ENCODE measurements at regions not wholly inside any gene's neighbourhood (a gene's known extent, or its start where the extent isn't known, plus 50 kb on each side); places are given as distances from the start of the nearest gene placed in this dataset.

GRCh38 chr2:216279459-216279858 lies 92.8 kb downstream of the MARCHF4 start:
- no peak overlapping the region for H3K4me3 ChIP-seq (ENCODE audit: low read depth, low read length)
- no peak overlapping the region for H2AFZ ChIP-seq (ENCODE audit: insufficient read depth, low read length, poor library complexity)
- H3K4me1 ChIP-seq (ENCODE audit: control insufficient read depth in 1 of 2, insufficient read depth in 2 of 2, low read length in 2 of 2): no peaks in the 10 kb centered on the region
- H3K27me3 ChIP-seq (ENCODE audit: insufficient read depth, low read length): no peaks in the 10 kb centered on the region
- H3K4me2 ChIP-seq (ENCODE audit: low read length): no peak overlapping the region
- no peak overlapping the region for H3K9ac ChIP-seq (ENCODE audit: low read length)
- no peak overlapping the region for H2BK12ac ChIP-seq (ENCODE audit: low read length)
- H3K36me3 ChIP-seq (ENCODE audit: control insufficient read depth in 1 of 2, insufficient read depth in 2 of 2, low read length in 2 of 2): no peaks in the 10 kb centered on the region
- no CpG with 5 or more reads among the region's 3 CpGs for WGBS (ENCODE audit: extremely low coverage, insufficient coverage, insufficient read length)
- no peak overlapping the region for H3K27ac ChIP-seq (ENCODE audit: low read depth, low read length)
- H4K8ac ChIP-seq (ENCODE audit: low read depth, low read length): no peak overlapping the region
- no peak overlapping the region for H3K23ac ChIP-seq (ENCODE audit: low read length)
- no peaks in the 10 kb centered on the region for H3K9me3 ChIP-seq (ENCODE audit: insufficient read depth, low read depth, low read length)
- no peak overlapping the region for H2BK120ac ChIP-seq (ENCODE audit: insufficient read depth, low read length, poor library complexity)
- H3K79me2 ChIP-seq (ENCODE audit: control insufficient read depth, insufficient read depth, low read length, poor library complexity): no peaks in the 10 kb centered on the region
- H4K91ac ChIP-seq (ENCODE audit: low read depth, low read length): no peak overlapping the region
- H3K4ac ChIP-seq (ENCODE audit: low read depth, low read length): no peak overlapping the region
- no peaks in the 10 kb centered on the region for H3K79me1 ChIP-seq (ENCODE audit: low read length)
- H3K18ac ChIP-seq (ENCODE audit: low read length): no peak overlapping the region
- H4K12ac ChIP-seq (ENCODE audit: low read depth, low read length): no peak overlapping the region
- no peak overlapping the region for H2BK5ac ChIP-seq (ENCODE audit: low read depth, low read length, poor library complexity)
- DNase-seq: no peak
- no peak overlapping the region for H2AK5ac ChIP-seq (ENCODE audit: low read length)
- no peak overlapping the region for H3K14ac ChIP-seq (ENCODE audit: low read length)

- no peaks in the 10 kb centered on the region for H3K9me3 ChIP-seq (ENCODE audit: insufficient read depth, low read depth, low read length)
- no peak overlapping the region for H3K9ac ChIP-seq (ENCODE audit: low read length)
- no peak overlapping the region for H4K91ac ChIP-seq (ENCODE audit: low read depth, low read length)
- no CpG with 5 or more reads among the region's 5 CpGs for WGBS (ENCODE audit: extremely low coverage, insufficient coverage, insufficient read length)
- H2AFZ ChIP-seq (ENCODE audit: insufficient read depth, low read length, poor library complexity): no peak overlapping the region
- H3K23ac ChIP-seq (ENCODE audit: low read length): no peak overlapping the region
- H3K36me3 ChIP-seq (ENCODE audit: control insufficient read depth in 1 of 2, insufficient read depth in 2 of 2, low read length in 2 of 2): no peaks in the 10 kb centered on the region
- no peak for DNase-seq
- H3K27me3 ChIP-seq (ENCODE audit: insufficient read depth, low read length): no peaks in the 10 kb centered on the region
- no peak overlapping the region for H2BK12ac ChIP-seq (ENCODE audit: low read length)
- no peak overlapping the region for H3K18ac ChIP-seq (ENCODE audit: low read length)
- no peak overlapping the region for H2BK120ac ChIP-seq (ENCODE audit: insufficient read depth, low read length, poor library complexity)
- no peak overlapping the region for H3K4ac ChIP-seq (ENCODE audit: low read depth, low read length)
- H3K4me3 ChIP-seq (ENCODE audit: low read depth, low read length): no peak overlapping the region
- no peak overlapping the region for H2AK5ac ChIP-seq (ENCODE audit: low read length)
- no peak overlapping the region for H4K8ac ChIP-seq (ENCODE audit: low read depth, low read length)
- H3K4me2 ChIP-seq (ENCODE audit: low read length): no peak overlapping the region
- no peak overlapping the region for H3K27ac ChIP-seq (ENCODE audit: low read depth, low read length)
- H3K79me2 ChIP-seq (ENCODE audit: control insufficient read depth, insufficient read depth, low read length, poor library complexity): no peaks in the 10 kb centered on the region
- H3K14ac ChIP-seq (ENCODE audit: low read length): no peak overlapping the region
- H3K4me1 ChIP-seq (ENCODE audit: control insufficient read depth in 1 of 2, insufficient read depth in 2 of 2, low read length in 2 of 2): no peaks in the 10 kb centered on the region
- H3K79me1 ChIP-seq (ENCODE audit: low read length): no peaks in the 10 kb centered on the region
- no peak overlapping the region for H4K12ac ChIP-seq (ENCODE audit: low read depth, low read length)
- H2BK5ac ChIP-seq (ENCODE audit: low read depth, low read length, poor library complexity): no peak overlapping the region
Observed at GRCh38 chr2:216279031-216279430, 93.3 kb downstream of the MARCHF4 start.

- Histone ChIP-seq H2BK5ac (ENCODE audit: low read depth, low read length, poor library complexity) (no peak overlapping the region), H3K18ac (ENCODE audit: low read length) (no peak overlapping the region), H3K9ac (ENCODE audit: low read length) (no peak overlapping the region), H3K4me2 (ENCODE audit: low read length) (no peak overlapping the region), H3K4me1 (ENCODE audit: control insufficient read depth in 1 of 2, insufficient read depth in 2 of 2, low read length in 2 of 2) (no peaks in the 10 kb centered on the region), H3K36me3 (ENCODE audit: control insufficient read depth in 1 of 2, insufficient read depth in 2 of 2, low read length in 2 of 2) (no peaks in the 10 kb centered on the region), H3K79me1 (ENCODE audit: low read length) (no peaks in the 10 kb centered on the region), H2BK120ac (ENCODE audit: insufficient read depth, low read length, poor library complexity) (no peak overlapping the region), H2AK5ac (ENCODE audit: low read length) (no peak overlapping the region), H3K79me2 (ENCODE audit: control insufficient read depth, insufficient read depth, low read length, poor library complexity) (no peaks in the 10 kb centered on the region), H3K9me3 (ENCODE audit: insufficient read depth, low read depth, low read length) (no peaks in the 10 kb centered on the region), H3K27me3 (ENCODE audit: insufficient read depth, low read length) (no peaks in the 10 kb centered on the region), H3K27ac (ENCODE audit: low read depth, low read length) (no peak overlapping the region), H3K14ac (ENCODE audit: low read length) (no peak overlapping the region), H4K91ac (ENCODE audit: low read depth, low read length) (no peak overlapping the region), H3K4ac (ENCODE audit: low read depth, low read length) (no peak overlapping the region), H2AFZ (ENCODE audit: insufficient read depth, low read length, poor library complexity) (no peak overlapping the region), H4K8ac (ENCODE audit: low read depth, low read length) (no peak overlapping the region), H4K12ac (ENCODE audit: low read depth, low read length) (no peak overlapping the region), H2BK12ac (ENCODE audit: low read length) (no peak overlapping the region), H3K23ac (ENCODE audit: low read length) (no peak overlapping the region), H3K4me3 (ENCODE audit: low read depth, low read length) (no peak overlapping the region)
- no CpG with 5 or more reads among the region's 2 CpGs for WGBS (ENCODE audit: extremely low coverage, insufficient coverage, insufficient read length)
- DNase-seq: no peak
Observed at GRCh38 chr2:216275890-216276289, 96.4 kb downstream of the MARCHF4 start.

GRCh38 chr2:216274194-216274840 lies 98.0 kb downstream of the MARCHF4 start:
- DNase-seq: no peak
- no peaks in the 10 kb centered on the region for H3K27me3 ChIP-seq (ENCODE audit: insufficient read depth, low read length)
- no peak overlapping the region for H3K4me3 ChIP-seq (ENCODE audit: low read depth, low read length)
- H2BK12ac ChIP-seq (ENCODE audit: low read length): no peak overlapping the region
- H2AK5ac ChIP-seq (ENCODE audit: low read length): no peak overlapping the region
- no CpG with 5 or more reads among the region's 4 CpGs for WGBS (ENCODE audit: extremely low coverage, insufficient coverage, insufficient read length)
- no peaks in the 10 kb centered on the region for H3K4me1 ChIP-seq (ENCODE audit: control insufficient read depth in 1 of 2, insufficient read depth in 2 of 2, low read length in 2 of 2)
- H3K27ac ChIP-seq (ENCODE audit: low read depth, low read length): no peak overlapping the region
- H2AFZ ChIP-seq (ENCODE audit: insufficient read depth, low read length, poor library complexity): no peak overlapping the region
- no peak overlapping the region for H3K23ac ChIP-seq (ENCODE audit: low read length)
- no peaks in the 10 kb centered on the region for H3K79me2 ChIP-seq (ENCODE audit: control insufficient read depth, insufficient read depth, low read length, poor library complexity)
- no peaks in the 10 kb centered on the region for H3K79me1 ChIP-seq (ENCODE audit: low read length)
- H3K14ac ChIP-seq (ENCODE audit: low read length): no peak overlapping the region
- H4K91ac ChIP-seq (ENCODE audit: low read depth, low read length): no peak overlapping the region
- H3K4ac ChIP-seq (ENCODE audit: low read depth, low read length): no peak overlapping the region
- H3K9ac ChIP-seq (ENCODE audit: low read length): no peak overlapping the region
- H3K36me3 ChIP-seq (ENCODE audit: control insufficient read depth in 1 of 2, insufficient read depth in 2 of 2, low read length in 2 of 2): no peaks in the 10 kb centered on the region
- no peak overlapping the region for H2BK120ac ChIP-seq (ENCODE audit: insufficient read depth, low read length, poor library complexity)
- H3K18ac ChIP-seq (ENCODE audit: low read length): no peak overlapping the region
- no peak overlapping the region for H3K4me2 ChIP-seq (ENCODE audit: low read length)
- H3K9me3 ChIP-seq (ENCODE audit: insufficient read depth, low read depth, low read length): no peaks in the 10 kb centered on the region
- no peak overlapping the region for H2BK5ac ChIP-seq (ENCODE audit: low read depth, low read length, poor library complexity)
- no peak overlapping the region for H4K12ac ChIP-seq (ENCODE audit: low read depth, low read length)
- no peak overlapping the region for H4K8ac ChIP-seq (ENCODE audit: low read depth, low read length)
